ENCODE measurements at regions not wholly inside any gene's neighbourhood (a gene's known extent, or its start where the extent isn't known, plus 50 kb on each side); places are given as distances from the start of the nearest gene placed in this dataset.
"Not testable (repeated sequence)": the region's sequence is repeated elsewhere in the genome, so short reads cannot be mapped to it uniquely, and the experiment has no call there.

- DNase-seq = no peak
These were observed 66.3 kb upstream of the UFM1 start for GRCh38 chr13:38283346-38283745.

DNA sequence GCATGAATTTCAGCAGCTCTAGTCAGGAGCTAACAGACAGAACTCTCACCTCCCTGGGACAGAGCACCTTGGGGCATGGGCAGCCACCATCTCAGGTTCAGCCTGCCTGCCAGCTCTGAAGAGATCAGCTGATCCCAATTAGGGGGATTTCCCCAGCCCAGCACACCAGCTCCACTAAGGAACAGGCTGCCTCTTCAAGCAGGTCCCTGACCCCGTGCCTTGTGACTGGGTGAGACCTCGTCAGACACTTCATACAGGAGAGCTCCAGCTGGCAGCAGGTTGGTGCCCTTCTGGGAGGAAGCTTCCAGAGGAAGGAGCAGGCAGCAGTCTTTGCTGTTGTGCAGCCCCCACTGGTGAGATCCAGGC, 84.5 kb upstream of the UFM1 start:
- DNase-seq = no peak

DNA sequence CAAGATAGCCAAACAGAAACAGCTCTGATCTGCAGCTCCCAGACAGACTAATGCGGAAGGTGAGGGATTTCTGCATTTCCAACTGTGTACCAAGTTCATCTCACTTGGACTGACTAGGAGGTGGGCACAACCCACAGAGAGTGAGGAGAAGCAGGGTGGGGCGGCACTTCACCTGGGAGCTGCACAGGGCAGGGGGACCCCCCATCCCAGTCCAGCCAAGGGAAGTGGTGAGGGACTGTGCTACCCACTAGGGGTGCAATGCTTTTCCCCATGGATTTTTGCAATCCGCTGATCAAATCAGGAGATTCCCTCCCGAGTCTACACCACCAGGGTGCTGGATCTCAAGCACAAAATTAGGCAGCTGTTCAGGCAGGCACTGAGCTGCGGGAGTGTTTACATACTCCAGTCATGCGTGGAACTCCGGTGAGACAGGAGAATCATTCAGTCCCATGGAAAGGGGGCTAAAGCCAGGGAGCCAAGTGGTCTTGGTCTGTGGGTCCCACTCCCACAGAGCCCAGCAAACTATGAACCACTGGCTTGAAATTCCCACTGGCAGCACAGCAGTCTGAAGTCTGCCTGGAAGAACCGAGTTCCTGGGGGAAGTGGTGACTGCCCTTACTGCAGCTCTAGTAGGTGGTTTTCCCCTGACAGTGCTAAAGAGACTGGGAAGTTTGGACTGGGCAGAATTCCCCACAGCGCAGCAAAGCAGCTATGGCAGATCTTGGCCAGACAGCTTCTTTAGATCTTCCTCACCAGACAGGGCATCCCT, 85.1 kb upstream of the UFM1 start:
- DNase-seq = no peak

DNA sequence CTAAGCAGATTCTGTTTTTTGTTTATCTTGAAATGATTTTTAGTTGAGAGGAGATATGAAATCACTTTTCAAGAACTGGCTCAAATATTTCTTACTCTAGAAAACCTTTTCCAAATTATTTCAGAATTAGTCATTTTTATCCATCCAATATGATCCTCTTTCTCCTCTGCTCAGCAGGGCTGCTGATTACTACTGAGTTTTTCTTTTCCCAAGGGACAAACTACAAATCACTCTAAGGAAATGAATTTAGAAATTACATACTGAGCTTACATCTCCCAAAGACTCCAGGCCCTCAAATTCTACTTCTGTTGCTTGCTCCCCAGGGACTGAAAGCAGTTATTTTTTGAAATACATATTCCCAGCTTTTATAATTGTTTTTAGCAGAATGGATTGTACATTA, 87.4 kb upstream of the UFM1 start:
- no peak for DNase-seq

DNA sequence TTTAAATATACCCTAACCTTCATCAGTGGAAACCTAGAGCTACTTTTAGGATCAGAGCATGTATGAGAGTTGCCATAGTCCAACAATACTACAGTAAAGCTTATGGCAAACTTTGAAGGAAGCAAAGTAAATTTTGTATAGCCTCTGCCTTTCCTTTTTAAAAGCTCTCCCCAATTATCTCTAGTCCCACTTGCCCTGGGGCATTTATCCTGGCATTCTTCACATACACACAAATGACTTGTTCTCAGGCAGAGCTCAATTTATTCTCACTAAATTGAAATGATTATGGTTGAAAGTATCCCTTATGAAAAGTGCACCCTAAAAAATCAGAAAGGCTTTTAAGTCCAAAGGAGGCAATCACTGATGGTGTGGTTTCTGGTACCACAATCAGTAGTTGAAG, 94.1 kb upstream of the UFM1 start:
- DNase-seq = no peak

- no peak for DNase-seq
These were observed 109.8 kb upstream of the UFM1 start for GRCh38 chr13:38239874-38240273.

DNA sequence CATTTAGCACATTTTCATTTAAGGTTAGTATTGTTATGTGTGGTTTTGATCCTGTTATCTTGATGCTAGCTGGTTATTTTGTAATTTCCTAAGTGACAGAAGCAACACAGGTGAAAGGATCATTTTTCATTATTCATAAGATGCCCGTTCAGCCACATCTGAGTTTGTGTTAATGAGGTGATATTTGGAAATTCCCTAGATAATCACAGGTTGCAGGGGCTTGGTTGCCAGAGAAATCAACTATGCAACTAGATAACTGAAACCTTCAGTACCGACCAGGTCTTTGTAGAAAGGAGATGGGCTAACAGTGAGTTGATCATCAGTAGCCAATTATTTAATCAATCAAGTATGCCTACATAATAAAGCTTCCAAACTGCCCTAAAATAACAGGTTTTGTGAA, 121.3 kb upstream of the UFM1 start:
- no peak for DNase-seq

DNA sequence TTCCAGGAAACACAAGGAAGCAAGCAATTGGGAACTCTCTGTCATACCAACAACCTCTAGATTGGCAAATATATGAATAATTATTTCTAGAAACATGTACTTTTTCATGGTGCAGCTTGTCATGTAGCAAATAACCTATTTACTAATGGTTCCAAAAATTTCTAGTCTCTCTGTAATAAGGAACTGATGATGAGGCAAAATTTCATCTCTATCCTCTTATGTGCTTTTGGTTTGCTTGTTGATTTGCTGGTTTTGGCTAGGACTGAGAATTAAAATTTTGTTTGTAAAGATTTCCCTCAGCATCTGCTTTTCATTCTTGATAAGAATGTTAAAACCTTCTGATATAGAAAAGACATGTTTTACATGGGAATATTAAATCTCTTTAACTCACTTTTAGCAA, 123.2 kb upstream of the UFM1 start:
- DNase-seq = no peak

DNA sequence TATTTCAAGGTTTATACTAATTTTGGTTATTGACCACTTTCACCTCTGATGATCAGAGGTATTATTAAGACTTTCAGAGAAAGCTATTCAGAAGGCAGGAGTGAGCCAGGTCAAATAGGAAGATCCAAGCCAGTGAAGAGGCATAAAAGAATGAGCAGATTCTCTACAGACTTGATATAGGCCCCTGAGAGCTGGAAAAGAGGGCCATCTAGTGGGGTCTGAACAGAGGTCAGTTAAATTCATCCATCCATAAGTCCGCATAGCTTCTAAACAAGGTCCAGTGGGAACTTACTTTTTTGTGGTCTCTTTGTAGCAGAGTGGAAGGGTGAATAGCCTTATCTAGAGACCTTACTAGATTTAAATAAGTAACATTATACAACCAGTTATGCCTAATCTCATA, 126.6 kb upstream of the UFM1 start:
- DNase-seq = no peak

DNA sequence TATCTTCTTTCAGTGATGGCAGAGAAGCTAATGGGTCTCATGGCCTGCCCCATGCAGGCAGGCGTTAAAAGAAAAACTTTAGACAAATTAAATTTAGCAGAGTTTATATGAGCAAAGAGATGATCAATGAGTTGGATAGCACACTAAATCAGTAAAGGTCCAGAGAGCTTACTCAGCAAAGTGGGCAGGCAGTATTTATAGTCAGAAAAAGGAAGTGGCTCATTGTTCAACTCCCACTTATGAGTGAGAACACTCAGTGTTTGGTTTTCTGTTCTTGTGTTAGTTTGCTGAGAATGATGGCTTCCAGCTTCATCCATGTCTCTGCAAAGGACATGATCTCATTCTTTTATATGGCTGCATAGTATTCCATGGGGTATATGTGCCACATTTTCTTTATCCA, 128.5 kb upstream of the UFM1 start:
- DNase-seq = not testable (repeated sequence)

- no peak for DNase-seq
These were observed 133.5 kb upstream of the UFM1 start for GRCh38 chr13:38216181-38216580.

DNA sequence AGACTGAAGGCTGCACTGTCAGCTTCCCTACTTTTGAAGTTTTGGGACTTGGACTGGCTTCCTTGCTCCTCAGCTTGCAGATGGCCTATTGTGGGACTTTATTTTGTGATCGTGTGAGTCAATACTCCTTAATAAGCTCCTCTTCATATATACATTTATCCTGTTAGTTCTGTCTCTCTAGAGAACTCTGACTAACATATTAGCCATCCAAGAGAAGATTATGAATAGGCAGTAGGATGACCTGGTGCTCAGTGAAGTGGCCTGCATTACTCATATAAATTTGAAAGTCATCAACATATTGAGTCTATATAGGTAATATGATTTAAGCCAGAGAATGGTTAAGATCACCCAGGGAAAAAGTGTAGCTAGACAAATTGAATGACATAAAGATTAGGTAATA, 136.3 kb upstream of the UFM1 start:
- DNase-seq = no peak

GRCh38 chr13:38210928-38211596, 138.6 kb upstream of the UFM1 start:
- DNase-seq = no peak

GRCh38 chr13:38204556-38204955, 145.1 kb upstream of the UFM1 start:
- DNase-seq = no peak

GRCh38 chr13:38202740-38203139, 146.9 kb upstream of the UFM1 start:
- DNase-seq = no peak

- DNase-seq = no peak
These were observed 158.6 kb upstream of the UFM1 start for GRCh38 chr13:38191016-38191415.

DNA sequence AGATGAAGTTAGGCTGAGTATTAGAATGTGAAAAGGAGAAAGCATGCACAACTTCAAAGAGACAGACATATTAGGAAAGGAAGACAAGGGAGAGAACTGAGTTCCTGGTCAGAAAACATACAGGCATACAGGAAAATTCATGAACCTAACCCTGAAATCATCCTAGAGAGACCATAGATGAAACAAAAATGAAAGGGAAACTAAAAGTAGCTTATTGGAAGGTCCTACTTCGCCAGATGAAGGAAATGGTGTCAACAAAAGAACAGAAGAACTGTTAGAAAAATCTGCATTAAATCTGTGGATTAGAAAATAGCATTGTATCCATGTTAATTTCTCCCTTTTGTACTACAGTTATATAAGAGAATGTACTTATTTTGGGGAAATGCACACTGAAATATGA, 169.0 kb upstream of the UFM1 start:
- no peak for DNase-seq

DNA sequence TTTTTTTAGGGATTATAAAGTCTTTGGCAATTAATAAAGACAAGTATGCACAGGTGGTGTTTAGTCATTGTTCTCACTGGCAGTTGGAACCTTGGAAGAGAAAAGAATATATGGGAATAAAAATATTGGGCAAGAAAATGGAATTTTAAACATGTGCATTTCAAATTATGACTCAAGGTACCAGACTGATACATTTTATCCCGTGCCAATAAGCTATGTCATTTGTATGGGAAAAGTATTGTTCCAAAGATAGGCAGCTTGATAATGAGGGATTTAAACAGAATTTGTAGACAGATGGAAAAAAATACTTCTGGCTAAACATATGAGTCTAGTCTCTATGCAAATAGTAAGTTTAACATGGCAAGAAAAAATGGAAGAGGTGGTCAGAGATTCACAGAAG, 169.5 kb upstream of the UFM1 start:
- DNase-seq = no peak

DNA sequence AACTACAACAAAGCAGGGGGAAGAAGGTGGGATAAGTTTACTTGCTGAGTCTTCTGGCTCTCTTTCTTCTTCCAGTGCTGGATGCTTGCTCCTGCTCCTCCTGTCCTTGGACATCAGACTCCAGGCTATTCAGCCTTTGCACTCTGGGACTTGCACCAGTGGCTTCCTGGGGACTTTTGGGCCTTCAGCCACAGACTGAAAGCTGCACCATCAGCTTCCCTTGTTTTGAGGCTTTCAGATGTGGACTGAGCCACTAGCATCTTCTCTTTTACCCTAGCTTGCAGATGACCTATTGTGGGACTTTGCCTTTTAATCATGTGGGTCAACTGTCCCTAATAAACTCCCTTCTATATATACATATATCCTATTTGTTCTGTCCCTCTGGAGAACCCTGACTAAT, 173.0 kb upstream of the UFM1 start:
- no peak for DNase-seq

- DNase-seq = no peak
These were observed 176.2 kb upstream of the UFM1 start for GRCh38 chr13:38173403-38173802.

- DNase-seq = no peak
These were observed 182.4 kb upstream of the UFM1 start for GRCh38 chr13:38167164-38167822.

DNA sequence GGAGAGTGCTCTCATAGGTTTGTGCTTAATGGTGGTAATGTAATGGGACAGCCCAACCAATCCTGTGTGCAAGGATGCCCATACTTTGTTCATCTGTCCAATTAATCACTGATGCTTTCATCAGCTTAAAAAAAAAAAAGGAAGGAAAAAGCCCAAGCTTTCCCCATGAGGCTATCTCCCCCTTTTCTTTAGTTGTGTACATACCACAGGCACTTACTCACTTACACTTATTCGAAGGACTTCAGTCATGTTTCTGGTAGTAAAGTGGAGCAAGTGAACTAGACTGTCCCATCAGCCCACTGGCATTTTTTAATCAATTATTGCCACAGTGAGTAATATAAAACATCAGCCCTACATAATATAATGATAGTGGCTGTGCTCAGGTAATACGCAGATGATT, 183.5 kb upstream of the UFM1 start:
- no peak for DNase-seq

- no peak for DNase-seq
These were observed 189.5 kb upstream of the UFM1 start for GRCh38 chr13:38160131-38160530.

DNA sequence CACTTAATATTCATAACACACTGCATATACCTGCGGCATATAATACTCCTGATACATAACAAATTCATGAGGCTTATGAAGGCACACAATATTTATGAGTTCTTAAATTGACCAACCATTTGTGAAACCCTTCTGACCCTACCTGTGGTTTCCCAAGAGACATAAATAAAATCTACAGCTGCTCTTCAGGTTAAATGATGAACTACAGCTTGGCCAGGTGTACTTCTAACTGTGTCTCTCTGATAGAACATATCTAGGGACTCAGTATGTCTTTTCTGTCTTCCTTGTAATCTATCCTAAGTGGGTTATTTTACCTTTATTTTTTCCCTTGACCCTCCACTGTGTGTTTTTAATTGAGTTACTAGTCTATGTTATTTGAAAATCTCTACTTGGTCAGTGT, 189.9 kb upstream of the UFM1 start:
- DNase-seq = no peak
